ENCODE measurements at regions not wholly inside any gene's neighbourhood (a gene's known extent, or its start where the extent isn't known, plus 50 kb on each side); places are given as distances from the start of the nearest gene placed in this dataset.
"Not testable (repeated sequence)": the region's sequence is repeated elsewhere in the genome, so short reads cannot be mapped to it uniquely, and the experiment has no call there.

- no peak for DNase-seq (ENCODE audit: low read depth in 1 of 2, low spot score in 1 of 2)
- no peaks in the 10 kb centered on the region for H3K27me3 ChIP-seq (ENCODE audit: insufficient read depth, poor library complexity, severe bottlenecking)
- no peak overlapping the region for H3K27ac ChIP-seq (replicated peaks)
- no peak overlapping the region for H3K4me3 ChIP-seq (replicated peaks; ENCODE audit: insufficient read depth, low read length)
- no peak for TF ChIP-seq SPI1 (IDR thresholded peaks at IDR 0.05; ENCODE audit: borderline replicate concordance, low read depth)
- no peak for TF ChIP-seq CTCF (IDR thresholded peaks at IDR 0.05; ENCODE audit: insufficient read depth, low read length)
Measured at GRCh38 chr5:92659246-92659645, 921.8 kb downstream of the NR2F1-AS1 start.

GRCh38 chr5:92654601-92655000 lies 926.4 kb downstream of the NR2F1-AS1 start:
- not testable (repeated sequence) for DNase-seq (ENCODE audit: low read depth in 1 of 2, low spot score in 1 of 2); H3K27me3 ChIP-seq (ENCODE audit: insufficient read depth, poor library complexity, severe bottlenecking); H3K27ac ChIP-seq (replicated peaks); H3K4me3 ChIP-seq (replicated peaks; ENCODE audit: insufficient read depth, low read length)

GRCh38 chr5:92653730-92654461 lies 927.1 kb downstream of the NR2F1-AS1 start:
- no peak for DNase-seq (ENCODE audit: low read depth in 1 of 2, low spot score in 1 of 2)
- TF ChIP-seq CTCF (IDR thresholded peaks at IDR 0.05; ENCODE audit: insufficient read depth, low read length) = no peak
- no peak overlapping the region for H3K4me3 ChIP-seq (replicated peaks; ENCODE audit: insufficient read depth, low read length)
- no peaks in the 10 kb centered on the region for H3K27me3 ChIP-seq (ENCODE audit: insufficient read depth, poor library complexity, severe bottlenecking)
- no peak overlapping the region for H3K27ac ChIP-seq (replicated peaks)

GRCh38 chr5:92652756-92653155 lies 928.3 kb downstream of the NR2F1-AS1 start:
- TF ChIP-seq GABPA (IDR thresholded peaks at IDR 0.05; ENCODE audit: low read depth) (no peak), POLR2AphosphoS5 (IDR thresholded peaks at IDR 0.05; ENCODE audit: low read depth) (no peak), REST (IDR thresholded peaks at IDR 0.05; ENCODE audit: insufficient replicate concordance, low read depth) (no peak), CTCF (IDR thresholded peaks at IDR 0.05; ENCODE audit: insufficient read depth, low read length) (no peak), SPI1 (IDR thresholded peaks at IDR 0.05; ENCODE audit: borderline replicate concordance, low read depth) (no peak)
- DNase-seq (ENCODE audit: low read depth in 1 of 2, low spot score in 1 of 2) = no peak
- H3K27ac ChIP-seq (replicated peaks) = no peak overlapping the region

GRCh38 chr5:92644266-92644886 lies 936.6 kb downstream of the NR2F1-AS1 start:
- Histone ChIP-seq H3K27ac (replicated peaks) (no peak overlapping the region), H3K4me3 (replicated peaks; ENCODE audit: insufficient read depth, low read length) (no peak overlapping the region), H3K27me3 (ENCODE audit: insufficient read depth, poor library complexity, severe bottlenecking) (no peaks in the 10 kb centered on the region)
- DNase-seq (ENCODE audit: low read depth in 1 of 2, low spot score in 1 of 2) = no peak
- TF ChIP-seq REST (IDR thresholded peaks at IDR 0.05; ENCODE audit: insufficient replicate concordance, low read depth) = no peak
- TF ChIP-seq CTCF (IDR thresholded peaks at IDR 0.05; ENCODE audit: insufficient read depth, low read length) = no peak
- TF ChIP-seq GABPA (IDR thresholded peaks at IDR 0.05; ENCODE audit: low read depth) = no peak
- no peak for TF ChIP-seq SPI1 (IDR thresholded peaks at IDR 0.05; ENCODE audit: borderline replicate concordance, low read depth)
- no peak for TF ChIP-seq POLR2AphosphoS5 (IDR thresholded peaks at IDR 0.05; ENCODE audit: low read depth)

More at GRCh38 chr5:92652756-92653155, 928.3 kb downstream of the NR2F1-AS1 start:
- Histone ChIP-seq H3K27me3 (ENCODE audit: insufficient read depth, poor library complexity, severe bottlenecking) (no peaks in the 10 kb centered on the region), H3K4me3 (replicated peaks; ENCODE audit: insufficient read depth, low read length) (no peak overlapping the region)

All from HL-60 (cell line).